ENCODE measurements at regions not wholly inside any gene's neighbourhood (a gene's known extent, or its start where the extent isn't known, plus 50 kb on each side); places are given as distances from the start of the nearest gene placed in this dataset.
A peak's percentile ranks its signal among the peaks of the same experiment; 100 is the strongest.

DNA sequence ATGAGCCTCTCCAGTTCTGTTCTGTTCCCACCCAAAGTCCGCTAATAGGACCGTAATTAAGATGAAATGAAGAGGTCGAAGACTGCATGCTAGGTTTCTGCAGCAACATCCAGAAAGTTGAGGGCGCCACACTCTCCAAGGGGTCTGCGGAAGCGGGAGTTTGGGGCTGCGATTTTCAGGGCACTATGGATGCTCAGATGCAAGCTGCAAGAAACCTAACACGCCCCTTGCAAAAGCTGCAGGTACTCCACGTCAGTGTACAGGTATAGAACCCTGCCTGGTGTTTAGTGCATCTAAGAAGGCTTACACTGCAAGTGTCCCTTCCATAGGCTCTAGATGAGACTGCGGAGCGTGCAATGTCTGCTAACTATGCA, 61.4 kb downstream of the RHOXF2B start:
- Histone ChIP-seq H3K27ac (ENCODE audit: low read depth in 1 of 2, low read length in 2 of 2) (no peak overlapping the region), H3K4me3 (replicated peaks in 1 of 3; ENCODE audit: low read depth in 2 of 3, low read length in 3 of 3) (peak overlapping the region in 1 of 3 experiments; percentile 68), H3K9me3 (replicated peaks in 1 of 2; ENCODE audit: control insufficient read depth in 1 of 2, insufficient read depth in 1 of 2, low read length in 2 of 2) (peaks cover 0 to 6% of the 10 kb centered on the region in 2 donors), H4K20me1 (ENCODE audit: insufficient read depth, low read length) (no peaks in the 10 kb centered on the region), H3K36me3 (replicated peaks in 1 of 2; ENCODE audit: control insufficient read depth in 1 of 2, insufficient read depth in 2 of 2, low read length in 2 of 2) (no peaks in the 10 kb centered on the region), H3K27me3 (ENCODE audit: control insufficient read depth in 2 of 2, insufficient read depth in 2 of 2, low read length in 2 of 2) (peaks cover 37 to 73% of the 10 kb centered on the region in 2 donors), H3K9ac (ENCODE audit: insufficient read depth, low read length, poor library complexity, severe bottlenecking) (no peak overlapping the region), H2AFZ (ENCODE audit: insufficient read depth, low read depth, low read length, poor library complexity, severe bottlenecking) (no peak overlapping the region), H3K79me2 (ENCODE audit: insufficient read depth, low read length) (no peaks in the 10 kb centered on the region), H3K4me1 (ENCODE audit: control insufficient read depth in 1 of 2, insufficient read depth in 2 of 2, low read length in 2 of 2) (peaks cover 16 to 17% of the 10 kb centered on the region in 2 donors), H3K4me2 (replicated peaks; ENCODE audit: extremely low read depth, low read length, poor library complexity, severe bottlenecking) (peak overlapping the region; percentile 70)
- TF ChIP-seq, protein P1, sequence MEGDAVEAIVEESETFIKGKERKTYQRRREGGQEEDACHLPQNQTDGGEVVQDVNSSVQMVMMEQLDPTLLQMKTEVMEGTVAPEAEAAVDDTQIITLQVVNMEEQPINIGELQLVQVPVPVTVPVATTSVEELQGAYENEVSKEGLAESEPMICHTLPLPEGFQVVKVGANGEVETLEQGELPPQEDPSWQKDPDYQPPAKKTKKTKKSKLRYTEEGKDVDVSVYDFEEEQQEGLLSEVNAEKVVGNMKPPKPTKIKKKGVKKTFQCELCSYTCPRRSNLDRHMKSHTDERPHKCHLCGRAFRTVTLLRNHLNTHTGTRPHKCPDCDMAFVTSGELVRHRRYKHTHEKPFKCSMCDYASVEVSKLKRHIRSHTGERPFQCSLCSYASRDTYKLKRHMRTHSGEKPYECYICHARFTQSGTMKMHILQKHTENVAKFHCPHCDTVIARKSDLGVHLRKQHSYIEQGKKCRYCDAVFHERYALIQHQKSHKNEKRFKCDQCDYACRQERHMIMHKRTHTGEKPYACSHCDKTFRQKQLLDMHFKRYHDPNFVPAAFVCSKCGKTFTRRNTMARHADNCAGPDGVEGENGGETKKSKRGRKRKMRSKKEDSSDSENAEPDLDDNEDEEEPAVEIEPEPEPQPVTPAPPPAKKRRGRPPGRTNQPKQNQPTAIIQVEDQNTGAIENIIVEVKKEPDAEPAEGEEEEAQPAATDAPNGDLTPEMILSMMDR (IDR thresholded peaks at IDR 0.05) = no peak
- WGBS (ENCODE audit: insufficient coverage) = 0% methylated on average over 4 of the region's 11 CpGs
- intact Hi-C loops (cut with micrococcal nuclease) = no loop called here
- no peaks in the 10 kb centered on the region for H3K36me3 Mint-ChIP-seq
- peaks cover 0 to 7% (median 3%) of the 10 kb centered on the region in 7 donors for H3K9me3 Mint-ChIP-seq
- peak overlapping the region; percentile 75 to 87 for H3K4me3 Mint-ChIP-seq
- peaks cover 19% of the 10 kb centered on the region for H3K4me1 Mint-ChIP-seq
- DNase-seq = no peak
- peak overlapping the region in 1 of 7 donors; percentile 35 for H3K27ac Mint-ChIP-seq
- peaks cover 47 to 68% (median 59%) of the 10 kb centered on the region in 3 donors for H3K27me3 Mint-ChIP-seq (ENCODE audit: low read depth in 3 of 3)

DNA sequence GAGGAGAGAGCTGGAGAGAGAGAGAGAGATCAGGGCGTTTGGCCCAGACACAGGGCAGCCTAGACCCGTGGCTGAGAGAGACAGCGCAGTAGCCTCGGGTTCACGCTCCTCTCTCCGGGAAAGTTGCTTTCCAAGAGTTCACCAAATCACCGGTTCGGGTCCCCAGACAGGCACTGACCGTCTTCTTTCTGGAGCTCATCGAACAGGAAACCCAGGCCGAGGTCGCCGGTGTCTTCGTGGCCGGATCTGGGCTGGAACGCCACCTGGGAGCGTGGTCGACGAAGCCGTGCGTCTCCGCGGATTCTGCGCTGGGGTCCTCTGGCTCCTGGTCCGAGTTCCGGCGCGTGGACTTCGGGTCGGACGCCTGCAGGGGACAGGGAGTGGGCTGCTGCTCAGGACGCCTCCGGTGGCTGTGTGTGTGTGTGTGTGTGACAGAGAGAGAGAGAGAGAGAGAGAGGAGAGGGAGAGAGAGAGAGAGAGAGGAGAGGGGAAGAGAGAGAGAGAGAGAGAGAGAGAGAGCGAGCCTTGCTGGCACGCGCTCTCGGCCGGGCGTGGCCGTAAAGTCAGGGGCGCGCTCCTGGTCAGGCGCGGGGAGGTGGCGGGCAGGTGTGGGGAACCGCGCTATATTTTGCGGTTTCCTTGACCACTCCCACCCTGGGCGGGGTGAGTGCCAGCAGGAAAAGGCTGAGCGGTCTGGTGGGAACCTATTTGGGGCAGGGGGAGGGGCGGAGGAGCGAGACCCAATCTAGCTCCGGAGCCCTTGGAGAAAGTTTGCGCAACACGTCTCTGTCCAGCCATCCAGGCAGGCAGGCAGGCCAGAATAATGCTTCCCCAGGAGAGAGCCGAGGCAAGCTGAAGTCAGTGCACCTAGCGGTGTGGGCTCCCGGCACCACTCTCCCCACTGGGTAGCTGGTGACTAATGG, 62.1 kb downstream of the RHOXF2B start:
- Histone ChIP-seq H3K27me3 (ENCODE audit: control insufficient read depth in 2 of 2, insufficient read depth in 2 of 2, low read length in 2 of 2) (peaks cover 38 to 79% of the 10 kb centered on the region in 2 donors), H3K4me3 (replicated peaks in 1 of 3; ENCODE audit: low read depth in 2 of 3, low read length in 3 of 3) (peak overlapping the region in 2 of 3 experiments; percentile 16 to 68), H3K79me2 (ENCODE audit: insufficient read depth, low read length) (no peaks in the 10 kb centered on the region), H3K27ac (ENCODE audit: low read depth in 1 of 2, low read length in 2 of 2) (no peak overlapping the region), H3K9me3 (replicated peaks in 1 of 2; ENCODE audit: control insufficient read depth in 1 of 2, insufficient read depth in 1 of 2, low read length in 2 of 2) (peaks cover 0 to 6% of the 10 kb centered on the region in 2 donors), H4K20me1 (ENCODE audit: insufficient read depth, low read length) (no peaks in the 10 kb centered on the region), H3K4me1 (ENCODE audit: control insufficient read depth in 1 of 2, insufficient read depth in 2 of 2, low read length in 2 of 2) (peaks cover 16 to 17% of the 10 kb centered on the region in 2 donors), H3K9ac (ENCODE audit: insufficient read depth, low read length, poor library complexity, severe bottlenecking) (no peak overlapping the region), H3K4me2 (replicated peaks; ENCODE audit: extremely low read depth, low read length, poor library complexity, severe bottlenecking) (peak overlapping the region; percentile 70), H2AFZ (ENCODE audit: insufficient read depth, low read depth, low read length, poor library complexity, severe bottlenecking) (peak overlapping the region; percentile 21), H3K36me3 (replicated peaks in 1 of 2; ENCODE audit: control insufficient read depth in 1 of 2, insufficient read depth in 2 of 2, low read length in 2 of 2) (no peaks in the 10 kb centered on the region)
- WGBS (ENCODE audit: insufficient coverage) = under 1% methylated on average over 31 of the region's 58 CpGs
- H3K9me3 Mint-ChIP-seq = peaks cover 0 to 7% (median 3%) of the 10 kb centered on the region in 7 donors
- intact Hi-C loops (cut with micrococcal nuclease) = no loop called here
- DNase-seq = no peak
- TF ChIP-seq, protein P1 (IDR thresholded peaks at IDR 0.05) = no peak
- peaks cover 47 to 70% (median 62%) of the 10 kb centered on the region in 3 donors for H3K27me3 Mint-ChIP-seq (ENCODE audit: low read depth in 3 of 3)
- peak overlapping the region; percentile 75 to 87 for H3K4me3 Mint-ChIP-seq
- peak overlapping the region in 2 of 7 donors; percentile 35 to 38 for H3K27ac Mint-ChIP-seq
- no peaks in the 10 kb centered on the region for H3K36me3 Mint-ChIP-seq
- H3K4me1 Mint-ChIP-seq = peaks cover 19% of the 10 kb centered on the region

Data from CD14-positive monocyte (primary cell).